Activated CD8-positive, alpha-beta T cell treated with anti-CD3 and anti-CD28 coated beads for 36 hours (primary cell): ENCODE measurements at regions not wholly inside any gene's neighbourhood (a gene's known extent, or its start where the extent isn't known, plus 50 kb on each side); places are given as distances from the start of the nearest gene placed in this dataset.

Experiments
- ATAC-seq: fragments of 200-7000 bp; cut with Tn5 transposase; one replicate; pipeline ENCODE4 v1.10.0; 2021; ENCODE audit warnings: mild to moderate bottlenecking, moderate library complexity
- CTCF ChIA-PET: fragments of 350-600 bp; sonication (Branson Sonifier 250); formaldehyde crosslinking; loops from one replicate; lab custom pipeline; 2021; ENCODE audit warnings: antibody characterized with exemption; lab: Charles Lee
- POLR2A ChIA-PET: fragments of 350-600 bp; sonication (Branson Sonifier 250); formaldehyde crosslinking; loops from one replicate; lab custom pipeline; 2021; ENCODE audit warnings: antibody characterized with exemption; lab: Charles Lee
- DNase-seq: peaks from one replicate; pipeline ENCODE4 v3.0.0-alpha.2; 2020
- H3K27ac Mint-ChIP-seq: one replicate; pipeline ENCODE4 v1.8.0; 2021; ENCODE audit warnings: mild to moderate bottlenecking, mixed read lengths
- H3K27me3 Mint-ChIP-seq: one replicate; pipeline ENCODE4 v1.8.0; 2021; ENCODE audit warnings: mixed read lengths
- H3K36me3 Mint-ChIP-seq: one replicate; pipeline ENCODE4 v1.8.0; 2021; ENCODE audit warnings: low read depth, mixed read lengths
- H3K4me1 Mint-ChIP-seq: one replicate; pipeline ENCODE4 v1.8.0; 2021; ENCODE audit warnings: low read depth, mixed read lengths
- H3K4me3 Mint-ChIP-seq: one replicate; pipeline ENCODE4 v1.8.0; 2021; ENCODE audit warnings: mild to moderate bottlenecking, moderate library complexity, mixed read lengths
- H3K9me3 Mint-ChIP-seq: one replicate; pipeline ENCODE4 v1.8.0; 2021; ENCODE audit warnings: mixed read lengths
- CTCF ChIP-seq: fragments of 200-600 bp; IDR thresholded peaks from one replicate; pipeline ENCODE4 v1.8.0; 2022; ENCODE audit warnings: antibody characterized with exemption, mild to moderate bottlenecking
- intact Hi-C: fragments of 100-400 bp; cut with micrococcal nuclease; formaldehyde crosslinking; loops from one replicate; pipeline ENCODE4 v1.10.0; 2022

- ATAC-seq (no peak), DNase-seq (no peak)
- Mint-ChIP-seq H3K9me3 (no peaks in the 10 kb centered on the region), H3K4me3 (no peak overlapping the region), H3K27ac (no peak overlapping the region), H3K27me3 (peaks cover 7% of the 10 kb centered on the region), H3K36me3 (no peaks in the 10 kb centered on the region), H3K4me1 (no peaks in the 10 kb centered on the region)
- CTCF ChIA-PET, result interaction anchor here (0.9 kb wide), 2 partner anchors 12 to 121 kb away, joined by 3 read pairs; no protein-coding TSS in a partner anchor
- intact Hi-C loops, result no loop called here
- TF ChIP-seq CTCF, result no peak
- POLR2A ChIA-PET, result no interaction called here
Measured at GRCh38 chr20:24118441-24119175, 130.0 kb upstream of the GGTLC1 start.

DNA sequence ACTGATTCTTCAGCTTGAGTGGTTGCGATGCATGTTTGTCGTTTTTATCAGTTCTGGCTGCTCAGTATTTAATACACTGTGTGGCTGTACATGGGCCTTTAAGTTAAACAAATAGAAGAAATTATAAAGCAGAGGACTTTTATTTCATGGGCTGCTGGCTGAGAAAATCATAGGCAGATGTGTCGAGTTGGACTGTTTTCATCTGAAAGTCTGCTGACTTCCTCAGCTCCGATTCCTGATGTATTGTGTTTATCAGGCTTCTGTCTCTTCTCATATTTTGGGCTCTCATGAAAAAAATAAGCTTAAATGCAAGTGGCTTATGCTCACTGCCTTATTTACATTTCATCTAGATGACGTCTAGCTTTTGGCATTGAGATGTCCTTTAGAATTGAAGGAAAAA is 129.5 kb upstream of the GGTLC1 start:
- intact Hi-C loops, result no loop called here
- DNase-seq, result no peak
- H3K36me3 Mint-ChIP-seq, result no peaks in the 10 kb centered on the region
- no peak for TF ChIP-seq CTCF
- H3K4me3 Mint-ChIP-seq, result no peak overlapping the region
- ATAC-seq, result no peak
- no peak overlapping the region for H3K27ac Mint-ChIP-seq
- H3K27me3 Mint-ChIP-seq, result peaks cover 5% of the 10 kb centered on the region
- ChIA-PET CTCF (interaction anchor here (0.9 kb wide), 2 partner anchors 12 to 120 kb away, joined by 3 read pairs; no protein-coding TSS in a partner anchor), POLR2A (no interaction called here)
- H3K4me1 Mint-ChIP-seq, result no peaks in the 10 kb centered on the region
- H3K9me3 Mint-ChIP-seq, result no peaks in the 10 kb centered on the region

GRCh38 chr20:24117383-24117782 is 128.8 kb upstream of the GGTLC1 start:
- no peak overlapping the region for H3K4me3 Mint-ChIP-seq
- H3K27ac Mint-ChIP-seq, result no peak overlapping the region
- DNase-seq (no peak), ATAC-seq (no peak)
- ChIA-PET CTCF (no interaction called here), POLR2A (interaction anchor here (1.3 kb wide), 1 partner anchor 10 kb away, joined by 3 read pairs; no protein-coding TSS in a partner anchor)
- intact Hi-C loops, result no loop called here
- H3K9me3 Mint-ChIP-seq, result no peaks in the 10 kb centered on the region
- no peaks in the 10 kb centered on the region for H3K4me1 Mint-ChIP-seq
- TF ChIP-seq CTCF, result no peak
- no peaks in the 10 kb centered on the region for H3K36me3 Mint-ChIP-seq
- H3K27me3 Mint-ChIP-seq, result peaks cover 5% of the 10 kb centered on the region

GRCh38 chr20:24116611-24117010 is 128.0 kb upstream of the GGTLC1 start:
- no peaks in the 10 kb centered on the region for H3K4me1 Mint-ChIP-seq
- no peak overlapping the region for H3K4me3 Mint-ChIP-seq
- peaks cover 5% of the 10 kb centered on the region for H3K27me3 Mint-ChIP-seq
- no peaks in the 10 kb centered on the region for H3K36me3 Mint-ChIP-seq
- ChIA-PET POLR2A (interaction anchor here (1.3 kb wide), 1 partner anchor 10 kb away, joined by 3 read pairs; no protein-coding TSS in a partner anchor), CTCF (no interaction called here)
- DNase-seq, result no peak
- TF ChIP-seq CTCF, result no peak
- H3K27ac Mint-ChIP-seq, result no peak overlapping the region
- intact Hi-C loops, result no loop called here
- H3K9me3 Mint-ChIP-seq, result no peaks in the 10 kb centered on the region
- no peak for ATAC-seq

DNA sequence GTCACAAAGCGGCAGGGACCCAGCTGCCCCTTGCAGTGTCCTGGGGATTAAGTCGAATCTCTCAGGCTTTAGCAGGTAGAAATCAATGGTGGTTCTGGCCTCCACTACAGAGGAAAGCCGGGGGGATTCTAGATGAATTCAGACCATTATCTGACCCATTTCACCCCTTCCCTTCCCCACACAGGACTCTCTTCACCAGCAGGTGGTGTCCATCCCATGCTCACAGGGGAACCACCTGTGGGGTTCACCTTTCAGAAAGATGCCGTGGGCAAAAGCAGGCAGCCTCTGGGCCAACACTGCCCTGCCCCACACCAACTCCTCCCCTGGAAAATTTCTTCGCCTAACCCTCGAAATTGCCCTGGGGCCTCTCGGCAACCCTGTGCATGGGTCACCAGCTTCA is 123.8 kb upstream of the GGTLC1 start:
- TF ChIP-seq CTCF, result no peak
- Mint-ChIP-seq H3K36me3 (no peaks in the 10 kb centered on the region), H3K27ac (no peak overlapping the region), H3K4me3 (no peak overlapping the region), H3K27me3 (no peaks in the 10 kb centered on the region), H3K9me3 (no peaks in the 10 kb centered on the region), H3K4me1 (no peaks in the 10 kb centered on the region)
- ChIA-PET CTCF (no interaction called here), POLR2A (no interaction called here)
- intact Hi-C loops, result no loop called here
- DNase-seq (no peak), ATAC-seq (no peak)
